Peyer's patch (tissue), 4 donors: ENCODE measurements at regions not wholly inside any gene's neighbourhood (a gene's known extent, or its start where the extent isn't known, plus 50 kb on each side); places are given as distances from the start of the nearest gene placed in this dataset.

ENCODE experiments used
- DNase-seq, 3 donors: peaks; one replicate each; pipeline ENCODE4 v3.0.0-alpha.2; 2017 to 2019
- H3K27ac ChIP-seq, 4 donors: fragments of 200-600 bp; sonication (generic); one replicate each; pipeline ENCODE4 v1.5.1; 2016 to 2019
- H3K27me3 ChIP-seq, 2 donors: fragments of 200-600 bp; sonication (generic); one replicate each; pipeline ENCODE4 v1.5.1; 2019
- H3K36me3 ChIP-seq, 3 donors: fragments of 200-600 bp; sonication (generic); one replicate each; pipeline ENCODE4 v1.5.1; 2016 to 2019
- H3K4me1 ChIP-seq, 4 donors: fragments of 200-600 bp; sonication (generic); one replicate each; pipeline ENCODE4 v1.5.1; 2016 to 2019
- H3K4me3 ChIP-seq, 4 donors: fragments of 200-600 bp; sonication (generic); 1 replicate in 3 of 4; 2 replicates in 1 of 4; pipeline ENCODE4 v1.5.1; 2016 to 2019; ENCODE audit warnings: mild to moderate bottlenecking in 1 of 4
- H3K9me3 ChIP-seq, 4 donors: fragments of 200-600 bp; sonication (generic); one replicate each; pipeline ENCODE4 v1.5.1; 2016 to 2019; ENCODE audit warnings: mild to moderate bottlenecking in 1 of 4
- CTCF ChIP-seq, 6 experiments: fragments of 450-650 bp in 4 of 6; fragments of 200-600 bp in 2 of 6; sonication (generic) in 1 of 6; IDR thresholded peaks; one replicate each; pipeline ENCODE4 v1.5.1; 2017 to 2019; ENCODE audit warnings: antibody characterized with exemption in 6 of 6, mild to moderate bottlenecking in 3 of 6, moderate library complexity in 1 of 6
- POLR2A ChIP-seq, 2 donors: fragments of 450-650 bp; IDR thresholded peaks; one replicate each; pipeline ENCODE4 v1.5.1; 2017; ENCODE audit warnings: antibody characterized with exemption in 2 of 2, mild to moderate bottlenecking in 2 of 2, moderate library complexity in 2 of 2

- Histone ChIP-seq H3K4me3 (peak overlapping the region in 1 of 4 donors; percentile 10), H3K27ac (peak overlapping the region in 2 of 4 donors; percentile 40 to 59), H3K9me3 (no peaks in the 10 kb centered on the region), H3K36me3 (no peaks in the 10 kb centered on the region), H3K27me3 (no peaks in the 10 kb centered on the region), H3K4me1 (no peaks in the 10 kb centered on the region)
- DNase-seq: peak in 1 of 3 donors; percentile 34
- no peak for TF ChIP-seq POLR2A (IDR thresholded peaks at IDR 0.05)
- no peak for TF ChIP-seq CTCF (IDR thresholded peaks at IDR 0.05)
Observed at GRCh38 chr6:14754751-14755513, 490.9 kb upstream of the JARID2 start.

- Histone ChIP-seq H3K4me3 (no peak overlapping the region), H3K27ac (no peak overlapping the region), H3K9me3 (no peaks in the 10 kb centered on the region), H3K36me3 (no peaks in the 10 kb centered on the region), H3K4me1 (peaks cover 0 to 7% (median 1%) of the 10 kb centered on the region in 4 donors), H3K27me3 (no peaks in the 10 kb centered on the region)
- DNase-seq: no peak
- TF ChIP-seq CTCF (IDR thresholded peaks at IDR 0.05): no peak
- no peak for TF ChIP-seq POLR2A (IDR thresholded peaks at IDR 0.05)
Observed at GRCh38 chr6:14756340-14756739, 489.5 kb upstream of the JARID2 start.

GRCh38 chr6:14757014-14757413 lies 488.9 kb upstream of the JARID2 start:
- no peak for DNase-seq
- H3K4me3 ChIP-seq: no peak overlapping the region
- TF ChIP-seq CTCF (IDR thresholded peaks at IDR 0.05) (no peak), POLR2A (IDR thresholded peaks at IDR 0.05) (no peak)
- H3K27ac ChIP-seq: no peak overlapping the region
- no peaks in the 10 kb centered on the region for H3K27me3 ChIP-seq
- no peaks in the 10 kb centered on the region for H3K36me3 ChIP-seq
- peaks cover 0 to 7% (median 2%) of the 10 kb centered on the region in 4 donors for H3K4me1 ChIP-seq
- no peaks in the 10 kb centered on the region for H3K9me3 ChIP-seq

GRCh38 chr6:14757418-14757817 lies 488.5 kb upstream of the JARID2 start:
- no peaks in the 10 kb centered on the region for H3K27me3 ChIP-seq
- H3K9me3 ChIP-seq: no peaks in the 10 kb centered on the region
- H3K4me1 ChIP-seq: peaks cover 0 to 10% (median 2%) of the 10 kb centered on the region in 4 donors
- no peak overlapping the region for H3K27ac ChIP-seq
- no peak overlapping the region for H3K4me3 ChIP-seq
- no peak for TF ChIP-seq CTCF (IDR thresholded peaks at IDR 0.05)
- no peak for TF ChIP-seq POLR2A (IDR thresholded peaks at IDR 0.05)
- H3K36me3 ChIP-seq: no peaks in the 10 kb centered on the region
- no peak for DNase-seq

GRCh38 chr6:14758421-14759081 lies 487.3 kb upstream of the JARID2 start:
- TF ChIP-seq POLR2A (IDR thresholded peaks at IDR 0.05) (no peak), CTCF (IDR thresholded peaks at IDR 0.05) (no peak)
- H3K4me1 ChIP-seq: peaks cover 0 to 20% (median 2%) of the 10 kb centered on the region in 4 donors
- no peaks in the 10 kb centered on the region for H3K36me3 ChIP-seq
- H3K27me3 ChIP-seq: no peaks in the 10 kb centered on the region
- no peak overlapping the region for H3K27ac ChIP-seq
- H3K9me3 ChIP-seq: no peaks in the 10 kb centered on the region
- no peak overlapping the region for H3K4me3 ChIP-seq
- peak in 1 of 3 donors; percentile 56 for DNase-seq
